K562 (cell line): ENCODE measurements at regions not wholly inside any gene's neighbourhood (a gene's known extent, or its start where the extent isn't known, plus 50 kb on each side); places are given as distances from the start of the nearest gene placed in this dataset.

Experiments
- ATAC-seq: fragments of 200-7000 bp; cut with Tn5 transposase; 3 replicates; pipeline ENCODE4 v1.9.1; 2020; ENCODE audit warnings: moderate library complexity
- BruUV-seq: library from RNA; stranded (reverse); fragments of 400-500 nt; replicated peaks from 2 replicates; lab custom pipeline; 2021; lab: Mats Ljungman, UMichigan
- CTCF ChIA-PET: fragments of 300-600 bp; formaldehyde crosslinking; extraction: SDS; loops from one replicate; lab custom pipeline; 2021; ENCODE audit warnings: low intra/inter-chr PET ratio; lab: Yijun Ruan, JAX
- POLR2A ChIA-PET: fragments of 300-600, 350-650 bp; sonication (Branson Sonifier 250); formaldehyde crosslinking; extraction: SDS; loops from one replicate; lab custom pipeline; 2021; ENCODE audit warnings: antibody characterized with exemption, inconsistent platforms; lab: Yijun Ruan, JAX
- DNase-seq, 4 experiments: peaks; one replicate each; pipeline versions ENCODE4 v3.0.0 to v3.0.0-alpha.2; 2011 to 2018; ENCODE audit warnings: low spot score in 3 of 4, mixed read lengths in 3 of 4; ENCODE audit errors: extremely low read depth in 1 of 4
- FAIRE-seq: peaks from 2 replicates; lab custom pipeline; 2011; peaks lifted over from hg19 to GRCh38; lab: Jason Lieb, UNC
- H2AFZ ChIP-seq: 2 replicates; pipeline ENCODE4 v1.6.0; 2011; ENCODE audit warnings: low read depth, low read length, control low read depth, inconsistent platforms
- H3K27ac ChIP-seq: fragments of 200-600 bp; 3 replicates; pipeline ENCODE4 v1.8.0; 2011; ENCODE audit warnings: low read depth, mild to moderate bottlenecking, control low read depth, inconsistent platforms, low read length, moderate library complexity, mixed read lengths; ENCODE audit errors: extremely low read depth
- H3K27me3 ChIP-seq, 2 experiments: fragments of 300-600 bp in 1 of 2; 2 replicates in 1 of 2; 3 replicates in 1 of 2; pipeline versions ENCODE4 v1.6.0 to v1.8.0; 2011; ENCODE audit warnings: inconsistent platforms in 2 of 2, low read length in 2 of 2, mild to moderate bottlenecking in 1 of 2, mixed read lengths in 1 of 2, moderate library complexity in 1 of 2; ENCODE audit not compliant: control insufficient read depth in 2 of 2, insufficient read depth in 2 of 2
- H3K36me3 ChIP-seq: fragments of 300-600 bp; 3 replicates; pipeline ENCODE4 v1.8.0; 2011; ENCODE audit warnings: mild to moderate bottlenecking, low read length, inconsistent platforms; ENCODE audit not compliant: control insufficient read depth, insufficient read depth
- H3K4me1 ChIP-seq, 2 experiments: fragments of 200-600 bp in 1 of 2; replicated peaks in 1 of 2; 2 replicates in 1 of 2; 3 replicates in 1 of 2; pipeline versions ENCODE4 v1.5.1 to v1.8.0; 2011; ENCODE audit warnings: inconsistent platforms in 2 of 2, low read length in 2 of 2, mild to moderate bottlenecking in 1 of 2, mixed read lengths in 1 of 2, moderate library complexity in 1 of 2; ENCODE audit not compliant: control insufficient read depth in 2 of 2, insufficient read depth in 2 of 2
- H3K4me2 ChIP-seq: 2 replicates; pipeline ENCODE4 v1.6.1; 2011; ENCODE audit warnings: low read length, control low read depth, inconsistent platforms, mixed read lengths; ENCODE audit not compliant: insufficient read depth
- H3K4me3 ChIP-seq: fragments of 200-600 bp; sonication (generic), shearing (Covaris generic); 2 replicates; pipeline ENCODE4 v1.5.1; 2016; ENCODE audit warnings: control low read depth, inconsistent platforms
- H3K79me2 ChIP-seq: fragments of 200-600 bp; 3 replicates; pipeline ENCODE4 v1.8.0; 2011; ENCODE audit warnings: low read length, inconsistent platforms; ENCODE audit not compliant: control insufficient read depth, insufficient read depth
- H3K9ac ChIP-seq, 2 experiments: 2 replicates each; pipeline versions ENCODE4 v1.6.0 to v1.6.1; 2011; ENCODE audit warnings: low read depth in 2 of 2, low read length in 2 of 2, control low read depth in 1 of 2, inconsistent platforms in 1 of 2, mild to moderate bottlenecking in 1 of 2, mixed read lengths in 1 of 2; ENCODE audit not compliant: insufficient read depth in 1 of 2
- H3K9me1 ChIP-seq: one replicate; pipeline ENCODE4 v1.6.0; 2011; ENCODE audit warnings: inconsistent platforms, mild to moderate bottlenecking, low read length, moderate library complexity; ENCODE audit not compliant: control insufficient read depth, insufficient read depth
- H3K9me3 ChIP-seq: replicated peaks from 2 replicates; pipeline ENCODE4 v1.5.1; 2011; ENCODE audit warnings: low read depth, low read length, inconsistent platforms; ENCODE audit not compliant: control insufficient read depth, insufficient read depth
- H4K20me1 ChIP-seq: replicated peaks from 2 replicates; pipeline ENCODE4 v1.6.1; 2011; ENCODE audit warnings: low read length, inconsistent platforms, mixed read lengths; ENCODE audit not compliant: control insufficient read depth, insufficient read depth
- FOXP4 ChIP-seq: sonication (generic); formaldehyde crosslinking; IDR thresholded peaks from 2 replicates; pipeline ENCODE4 v1.8.0; 2022; ENCODE audit warnings: mild to moderate bottlenecking, missing genetic modification reagents, borderline replicate concordance
- GABPA ChIP-seq: fragments of 200-800 bp; sonication (Bioruptor generic); conservative IDR thresholded peaks from 2 replicates; pipeline ENCODE4 v1.6.1; 2016; ENCODE audit warnings: low read depth, missing genetic modification characterization, missing compliant biosample characterization
- GTF2F1 ChIP-seq: IDR thresholded peaks from 2 replicates; pipeline ENCODE4 v1.6.1; 2011; ENCODE audit warnings: low read depth, low read length, improper control_type of control experiment
- PCBP1 ChIP-seq: fragments of 200-400 bp; formaldehyde crosslinking; IDR thresholded peaks from 2 replicates; pipeline ENCODE4 v1.6.1; 2018; ENCODE audit warnings: mild to moderate bottlenecking, low read depth, low read length; ENCODE audit not compliant: poor library complexity, severe bottlenecking
- RBBP5 ChIP-seq: fragments of 200-600 bp; sonication (generic); IDR thresholded peaks from 2 replicates; pipeline ENCODE4 v1.6.1; 2012; ENCODE audit warnings: borderline replicate concordance, mild to moderate bottlenecking, low read length, control low read depth, inconsistent platforms; ENCODE audit not compliant: insufficient read depth, poor library complexity, severe bottlenecking
- RBM34 ChIP-seq: fragments of 200-400 bp; formaldehyde crosslinking; IDR thresholded peaks from 2 replicates; pipeline ENCODE4 v1.6.1; 2018; ENCODE audit warnings: low read length, borderline replicate concordance; ENCODE audit not compliant: insufficient read depth
- SAFB2 ChIP-seq: fragments of 200-400 bp; formaldehyde crosslinking; IDR thresholded peaks from 2 replicates; pipeline ENCODE4 v1.6.1; 2018; ENCODE audit warnings: borderline replicate concordance, low read length, low read depth, moderate library complexity; ENCODE audit not compliant: severe bottlenecking
- STAT5A ChIP-seq: IDR thresholded peaks from 2 replicates; pipeline ENCODE4 v1.6.1; 2012; ENCODE audit warnings: low read length, inconsistent platforms, borderline replicate concordance
- TFAP4 ChIP-seq: sonication (generic); formaldehyde crosslinking; IDR thresholded peaks from 2 replicates; pipeline ENCODE4 v1.8.0; 2022; ENCODE audit warnings: missing genetic modification reagents, mild to moderate bottlenecking, moderate library complexity, borderline replicate concordance
- XRCC4 ChIP-seq: IDR thresholded peaks from one replicate; pipeline ENCODE4 v1.6.1; 2011; ENCODE audit not compliant: insufficient read depth, insufficient read length; ENCODE audit errors: extremely low read depth
- ZBTB49 ChIP-seq: sonication (generic); formaldehyde crosslinking; IDR thresholded peaks from 2 replicates; pipeline ENCODE4 v1.8.0; 2022; ENCODE audit warnings: missing genetic modification reagents, mild to moderate bottlenecking, borderline replicate concordance
- ZNF140 ChIP-seq: fragments of 250-450 bp; sonication (Bioruptor Pico); IDR thresholded peaks from 2 replicates; pipeline ENCODE4 v1.8.0; 2021; ENCODE audit warnings: moderate library complexity, mild to moderate bottlenecking, inconsistent platforms
- WGBS: fragments of 100-300 bp; shearing (Covaris generic); methylation state at CpG from one replicate; pipeline ENCODE4 v1.1.6; 2016; ENCODE audit warnings: low coverage, mixed read lengths; ENCODE audit not compliant: insufficient coverage; ENCODE audit errors: missing lambda C conversion rate; 5-methylcytosine and 5-hydroxymethylcytosine counted together
- in situ Hi-C: fragments of 300-500 bp; cut with MboI; formaldehyde crosslinking; loops from 4 replicates; pipeline ENCODE4 v1.15.0; 2018; ENCODE audit warnings: inconsistent platforms, mixed read lengths
- intact Hi-C: fragments of 100-400 bp; cut with micrococcal nuclease; formaldehyde crosslinking; loops from 2 replicates; pipeline ENCODE4 v1.14.2; 2022

- ChIA-PET POLR2A (no interaction called here), CTCF (no interaction called here)
- intact Hi-C loops = no loop called here
- Histone ChIP-seq H3K9me3 (no peaks in the 10 kb centered on the region), H3K36me3 (no peaks in the 10 kb centered on the region), H3K4me3 (no peak overlapping the region), H3K27ac (no peak overlapping the region), H2AFZ (no peak overlapping the region), H3K79me2 (no peaks in the 10 kb centered on the region), H3K9ac (no peak overlapping the region), H3K27me3 (no peaks in the 10 kb centered on the region), H3K9me1 (no peaks in the 10 kb centered on the region), H3K4me1 (peaks cover 0 to 4% of the 10 kb centered on the region in 2 experiments; a peak in 2 of 5 replicates), H3K4me2 (no peak overlapping the region), H4K20me1 (0 out of 2 replicates have a peak, but pooled peaks cover 3% of the 10 kb centered on the region)
- in situ Hi-C loops = no loop called here
- ATAC-seq (no peak), DNase-seq (no peak), FAIRE-seq (no peak)
- WGBS = 0% methylated on average over 4 of the region's 4 CpGs
- BruUV-seq = no TSS peak
- TF ChIP-seq PCBP1 (no peak), ZNF140 (CRISPR knock-in tag) (no peak), GABPA (no peak), RBM34 (no peak), FOXP4 (no peak), GTF2F1 (no peak), SAFB2 (no peak), STAT5A (no peak), ZBTB49 (CRISPR knock-in tag) (no peak), XRCC4 (no peak), TFAP4 (CRISPR knock-in tag) (no peak), RBBP5 (no peak)
Observed at GRCh38 chr12:13435235-13435933, 238.9 kb downstream of the EMP1 start.
